ENCODE measurements at regions not wholly inside any gene's neighbourhood (a gene's known extent, or its start where the extent isn't known, plus 50 kb on each side); places are given as distances from the start of the nearest gene placed in this dataset.

DNA sequence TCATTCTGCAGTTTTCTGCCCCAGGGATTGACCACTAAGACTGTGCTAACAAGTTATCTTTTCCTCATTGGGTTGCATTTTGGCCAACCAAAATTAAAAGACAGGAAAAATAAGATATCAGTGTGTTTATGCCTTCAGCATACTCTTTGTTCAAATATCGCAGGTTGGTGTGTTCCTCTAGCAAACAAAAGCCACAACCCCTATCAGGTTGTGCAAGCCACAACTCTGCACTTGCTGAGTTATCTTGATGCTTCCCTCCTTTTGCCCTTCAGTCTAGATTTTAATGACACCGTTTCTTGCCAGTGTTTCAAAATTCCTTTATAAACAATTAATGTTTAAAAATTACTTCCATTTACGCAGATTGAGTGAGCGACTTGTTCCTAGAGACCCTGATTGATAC lies 1164.2 kb downstream of the NSUN3 start:
- H3K27ac ChIP-seq (ENCODE audit: low read depth, low read length): no peak overlapping the region
- TF ChIP-seq, protein P1, sequence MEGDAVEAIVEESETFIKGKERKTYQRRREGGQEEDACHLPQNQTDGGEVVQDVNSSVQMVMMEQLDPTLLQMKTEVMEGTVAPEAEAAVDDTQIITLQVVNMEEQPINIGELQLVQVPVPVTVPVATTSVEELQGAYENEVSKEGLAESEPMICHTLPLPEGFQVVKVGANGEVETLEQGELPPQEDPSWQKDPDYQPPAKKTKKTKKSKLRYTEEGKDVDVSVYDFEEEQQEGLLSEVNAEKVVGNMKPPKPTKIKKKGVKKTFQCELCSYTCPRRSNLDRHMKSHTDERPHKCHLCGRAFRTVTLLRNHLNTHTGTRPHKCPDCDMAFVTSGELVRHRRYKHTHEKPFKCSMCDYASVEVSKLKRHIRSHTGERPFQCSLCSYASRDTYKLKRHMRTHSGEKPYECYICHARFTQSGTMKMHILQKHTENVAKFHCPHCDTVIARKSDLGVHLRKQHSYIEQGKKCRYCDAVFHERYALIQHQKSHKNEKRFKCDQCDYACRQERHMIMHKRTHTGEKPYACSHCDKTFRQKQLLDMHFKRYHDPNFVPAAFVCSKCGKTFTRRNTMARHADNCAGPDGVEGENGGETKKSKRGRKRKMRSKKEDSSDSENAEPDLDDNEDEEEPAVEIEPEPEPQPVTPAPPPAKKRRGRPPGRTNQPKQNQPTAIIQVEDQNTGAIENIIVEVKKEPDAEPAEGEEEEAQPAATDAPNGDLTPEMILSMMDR (IDR thresholded peaks at IDR 0.05 in 2 of 3, conservative IDR thresholded peaks at IDR 0.05 in 1 of 3; ENCODE audit: borderline replicate concordance in 1 of 3, insufficient read depth in 1 of 3, low read depth in 2 of 3, low read length in 2 of 3): no peak
- TF ChIP-seq POLR2A (IDR thresholded peaks at IDR 0.05; ENCODE audit: borderline replicate concordance, extremely low read depth, insufficient read depth, insufficient read length) (no peak), EGR1 (IDR thresholded peaks at IDR 0.05; ENCODE audit: low read depth) (no peak), SP1 (IDR thresholded peaks at IDR 0.05; ENCODE audit: low read depth) (no peak), CBX3 (IDR thresholded peaks at IDR 0.05; ENCODE audit: low read depth) (no peak), TCF7L2 (IDR thresholded peaks at IDR 0.05; ENCODE audit: borderline replicate concordance, extremely low read depth, insufficient read depth, insufficient read length) (no peak), YY1 (IDR thresholded peaks at IDR 0.05; ENCODE audit: extremely low read depth, insufficient replicate concordance, low read depth, low read length) (no peak), CEBPB (IDR thresholded peaks at IDR 0.05; ENCODE audit: low read depth) (no peak), ZNF274 (IDR thresholded peaks at IDR 0.05; ENCODE audit: low read depth, low read length) (no peak), ELF1 (IDR thresholded peaks at IDR 0.05; ENCODE audit: borderline replicate concordance, low read depth) (no peak), ZFX (IDR thresholded peaks at IDR 0.05) (no peak), SRF (IDR thresholded peaks at IDR 0.05; ENCODE audit: low read depth) (no peak), POLR2AphosphoS5 (IDR thresholded peaks at IDR 0.05; ENCODE audit: low read depth, low read length) (no peak), RAD21 (IDR thresholded peaks at IDR 0.05; ENCODE audit: low read depth) (no peak), FOSL1 (IDR thresholded peaks at IDR 0.05; ENCODE audit: low read depth) (no peak), SIN3A (IDR thresholded peaks at IDR 0.05; ENCODE audit: low read depth) (no peak)
- TF ChIP-seq, protein P2, sequence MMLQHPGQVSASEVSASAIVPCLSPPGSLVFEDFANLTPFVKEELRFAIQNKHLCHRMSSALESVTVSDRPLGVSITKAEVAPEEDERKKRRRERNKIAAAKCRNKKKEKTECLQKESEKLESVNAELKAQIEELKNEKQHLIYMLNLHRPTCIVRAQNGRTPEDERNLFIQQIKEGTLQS (IDR thresholded peaks at IDR 0.05): no peak
- TF ChIP-seq, protein P3, sequence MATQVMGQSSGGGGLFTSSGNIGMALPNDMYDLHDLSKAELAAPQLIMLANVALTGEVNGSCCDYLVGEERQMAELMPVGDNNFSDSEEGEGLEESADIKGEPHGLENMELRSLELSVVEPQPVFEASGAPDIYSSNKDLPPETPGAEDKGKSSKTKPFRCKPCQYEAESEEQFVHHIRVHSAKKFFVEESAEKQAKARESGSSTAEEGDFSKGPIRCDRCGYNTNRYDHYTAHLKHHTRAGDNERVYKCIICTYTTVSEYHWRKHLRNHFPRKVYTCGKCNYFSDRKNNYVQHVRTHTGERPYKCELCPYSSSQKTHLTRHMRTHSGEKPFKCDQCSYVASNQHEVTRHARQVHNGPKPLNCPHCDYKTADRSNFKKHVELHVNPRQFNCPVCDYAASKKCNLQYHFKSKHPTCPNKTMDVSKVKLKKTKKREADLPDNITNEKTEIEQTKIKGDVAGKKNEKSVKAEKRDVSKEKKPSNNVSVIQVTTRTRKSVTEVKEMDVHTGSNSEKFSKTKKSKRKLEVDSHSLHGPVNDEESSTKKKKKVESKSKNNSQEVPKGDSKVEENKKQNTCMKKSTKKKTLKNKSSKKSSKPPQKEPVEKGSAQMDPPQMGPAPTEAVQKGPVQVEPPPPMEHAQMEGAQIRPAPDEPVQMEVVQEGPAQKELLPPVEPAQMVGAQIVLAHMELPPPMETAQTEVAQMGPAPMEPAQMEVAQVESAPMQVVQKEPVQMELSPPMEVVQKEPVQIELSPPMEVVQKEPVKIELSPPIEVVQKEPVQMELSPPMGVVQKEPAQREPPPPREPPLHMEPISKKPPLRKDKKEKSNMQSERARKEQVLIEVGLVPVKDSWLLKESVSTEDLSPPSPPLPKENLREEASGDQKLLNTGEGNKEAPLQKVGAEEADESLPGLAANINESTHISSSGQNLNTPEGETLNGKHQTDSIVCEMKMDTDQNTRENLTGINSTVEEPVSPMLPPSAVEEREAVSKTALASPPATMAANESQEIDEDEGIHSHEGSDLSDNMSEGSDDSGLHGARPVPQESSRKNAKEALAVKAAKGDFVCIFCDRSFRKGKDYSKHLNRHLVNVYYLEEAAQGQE (IDR thresholded peaks at IDR 0.05; ENCODE audit: low read depth): no peak
- TF ChIP-seq, protein P4, sequence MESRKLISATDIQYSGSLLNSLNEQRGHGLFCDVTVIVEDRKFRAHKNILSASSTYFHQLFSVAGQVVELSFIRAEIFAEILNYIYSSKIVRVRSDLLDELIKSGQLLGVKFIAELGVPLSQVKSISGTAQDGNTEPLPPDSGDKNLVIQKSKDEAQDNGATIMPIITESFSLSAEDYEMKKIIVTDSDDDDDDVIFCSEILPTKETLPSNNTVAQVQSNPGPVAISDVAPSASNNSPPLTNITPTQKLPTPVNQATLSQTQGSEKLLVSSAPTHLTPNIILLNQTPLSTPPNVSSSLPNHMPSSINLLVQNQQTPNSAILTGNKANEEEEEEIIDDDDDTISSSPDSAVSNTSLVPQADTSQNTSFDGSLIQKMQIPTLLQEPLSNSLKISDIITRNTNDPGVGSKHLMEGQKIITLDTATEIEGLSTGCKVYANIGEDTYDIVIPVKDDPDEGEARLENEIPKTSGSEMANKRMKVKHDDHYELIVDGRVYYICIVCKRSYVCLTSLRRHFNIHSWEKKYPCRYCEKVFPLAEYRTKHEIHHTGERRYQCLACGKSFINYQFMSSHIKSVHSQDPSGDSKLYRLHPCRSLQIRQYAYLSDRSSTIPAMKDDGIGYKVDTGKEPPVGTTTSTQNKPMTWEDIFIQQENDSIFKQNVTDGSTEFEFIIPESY (IDR thresholded peaks at IDR 0.05; ENCODE audit: extremely low read depth, insufficient replicate concordance, low read length): no peak
- ATAC-seq: no peak
- no peaks in the 10 kb centered on the region for H4K20me1 ChIP-seq (ENCODE audit: insufficient read depth)
- H3K9me3 ChIP-seq (ENCODE audit: control insufficient read depth in 1 of 2, insufficient read depth in 1 of 2, low read depth in 1 of 2, low read length in 2 of 2): peaks cover 0 to 1% of the 10 kb centered on the region in 2 experiments; a peak in 2 of 4 replicates
- H3K79me2 ChIP-seq (ENCODE audit: insufficient read depth, low read length): no peaks in the 10 kb centered on the region
- intact Hi-C loops (cut with micrococcal nuclease): no loop called here
- H3K27me3 ChIP-seq (ENCODE audit: insufficient read depth, low read length): no peaks in the 10 kb centered on the region
- DNase-seq (ENCODE audit: low read depth, low spot score): no peak
- no peak overlapping the region for H2AFZ ChIP-seq (ENCODE audit: low read depth, low read length, poor library complexity, severe bottlenecking)
- H3K4me2 ChIP-seq (ENCODE audit: low read length): no peak overlapping the region
- no peaks in the 10 kb centered on the region for H3K4me1 ChIP-seq (ENCODE audit: control insufficient read depth in 1 of 2, insufficient read depth in 2 of 2, low read length in 2 of 2)
- RAD21 ChIA-PET (ENCODE audit: low non-redundant PET in 1 of 2, low total read pairs in 2 of 2, uncharacterized antibody in 2 of 2, unreplicated experiment in 2 of 2): no interaction called here
- BruUV-seq (replicated peaks): no TSS peak
- no peak overlapping the region for H3K4me3 ChIP-seq (replicated peaks in 1 of 2; ENCODE audit: low read depth in 1 of 2, low read length in 2 of 2)
- H3K9me2 ChIP-seq (ENCODE audit: insufficient read depth): no peaks in the 10 kb centered on the region
- CTCF ChIA-PET: no interaction called here
- no peak overlapping the region for H3K9ac ChIP-seq (ENCODE audit: low read length)
- POLR2A ChIA-PET: no interaction called here
- no peaks in the 10 kb centered on the region for H3K36me3 ChIP-seq (ENCODE audit: control insufficient read depth in 1 of 2, insufficient read depth in 2 of 2, low read length in 2 of 2)
